Tibial artery (tissue), 4 donors: ENCODE measurements at regions not wholly inside any gene's neighbourhood (a gene's known extent, or its start where the extent isn't known, plus 50 kb on each side); places are given as distances from the start of the nearest gene placed in this dataset.

Source experiments
- DNase-seq, 2 donors: peaks; one replicate each; pipeline ENCODE4 v3.0.0-alpha.2; 2019
- H3K27ac ChIP-seq, 2 donors: fragments of 200-600 bp; sonication (generic) in 1 of 2; 1 replicate in 1 of 2; 2 replicates in 1 of 2; pipeline ENCODE4 v1.5.1; 2018 to 2019; ENCODE audit warnings: mild to moderate bottlenecking in 1 of 2
- H3K27me3 ChIP-seq, 2 donors: fragments of 200-600 bp; sonication (generic) in 1 of 2; one replicate each; pipeline versions ENCODE4 v1.5.1 to v1.6.0; 2016 to 2019
- H3K36me3 ChIP-seq, 3 donors: fragments of 200-600 bp; sonication (generic) in 2 of 3; one replicate each; pipeline ENCODE4 v1.5.1; 2016 to 2019; ENCODE audit warnings: mild to moderate bottlenecking in 2 of 3
- H3K4me1 ChIP-seq, 4 donors: fragments of 200-600 bp; sonication (generic) in 2 of 4; 1 replicate in 3 of 4; 2 replicates in 1 of 4; pipeline ENCODE4 v1.5.1; 2016 to 2019
- H3K4me3 ChIP-seq, 2 donors: fragments of 200-600 bp; sonication (generic) in 1 of 2; 1 replicate in 1 of 2; 2 replicates in 1 of 2; pipeline ENCODE4 v1.5.1; 2018 to 2019; ENCODE audit warnings: mild to moderate bottlenecking in 2 of 2
- H3K9me3 ChIP-seq, 3 donors: fragments of 200-600 bp; sonication (generic) in 1 of 3; one replicate each; pipeline ENCODE4 v1.5.1; 2016 to 2019
- intact Hi-C: fragments of 100-400 bp; cut with DNase I; formaldehyde crosslinking; loops from one replicate; pipeline ENCODE4 v1.15.0; 2023; ENCODE audit warnings: low total_unique reads
- TF ChIP-seq, protein P1 (sequence below), 2 experiments: fragments of 200-600 bp in 1 of 2; fragments of 450-650 bp in 1 of 2; IDR thresholded peaks; one replicate each; pipeline ENCODE4 v1.5.1; 2017 to 2019; ENCODE audit warnings: antibody characterized with exemption in 2 of 2, mild to moderate bottlenecking in 1 of 2, moderate library complexity in 1 of 2

- intact Hi-C loops = no loop called here
- TF ChIP-seq, protein P1, sequence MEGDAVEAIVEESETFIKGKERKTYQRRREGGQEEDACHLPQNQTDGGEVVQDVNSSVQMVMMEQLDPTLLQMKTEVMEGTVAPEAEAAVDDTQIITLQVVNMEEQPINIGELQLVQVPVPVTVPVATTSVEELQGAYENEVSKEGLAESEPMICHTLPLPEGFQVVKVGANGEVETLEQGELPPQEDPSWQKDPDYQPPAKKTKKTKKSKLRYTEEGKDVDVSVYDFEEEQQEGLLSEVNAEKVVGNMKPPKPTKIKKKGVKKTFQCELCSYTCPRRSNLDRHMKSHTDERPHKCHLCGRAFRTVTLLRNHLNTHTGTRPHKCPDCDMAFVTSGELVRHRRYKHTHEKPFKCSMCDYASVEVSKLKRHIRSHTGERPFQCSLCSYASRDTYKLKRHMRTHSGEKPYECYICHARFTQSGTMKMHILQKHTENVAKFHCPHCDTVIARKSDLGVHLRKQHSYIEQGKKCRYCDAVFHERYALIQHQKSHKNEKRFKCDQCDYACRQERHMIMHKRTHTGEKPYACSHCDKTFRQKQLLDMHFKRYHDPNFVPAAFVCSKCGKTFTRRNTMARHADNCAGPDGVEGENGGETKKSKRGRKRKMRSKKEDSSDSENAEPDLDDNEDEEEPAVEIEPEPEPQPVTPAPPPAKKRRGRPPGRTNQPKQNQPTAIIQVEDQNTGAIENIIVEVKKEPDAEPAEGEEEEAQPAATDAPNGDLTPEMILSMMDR (IDR thresholded peaks at IDR 0.05) = no peak
- H3K36me3 ChIP-seq = no peaks in the 10 kb centered on the region
Observed at GRCh38 chr5:117667105-117667504, 1092.5 kb upstream of the SEMA6A start.

GRCh38 chr5:117665121-117665520 is 1090.5 kb upstream of the SEMA6A start:
- no peak overlapping the region for H3K4me3 ChIP-seq
- H3K9me3 ChIP-seq = no peaks in the 10 kb centered on the region
- H3K36me3 ChIP-seq = no peaks in the 10 kb centered on the region
- no peak for DNase-seq
- no peak overlapping the region for H3K27ac ChIP-seq
- no peaks in the 10 kb centered on the region for H3K4me1 ChIP-seq
- intact Hi-C loops = no loop called here
- no peaks in the 10 kb centered on the region for H3K27me3 ChIP-seq
- TF ChIP-seq, protein P1 (IDR thresholded peaks at IDR 0.05) = no peak

More at GRCh38 chr5:117667105-117667504, 1092.5 kb upstream of the SEMA6A start:
- DNase-seq = no peak
- no peaks in the 10 kb centered on the region for H3K9me3 ChIP-seq
- no peaks in the 10 kb centered on the region for H3K27me3 ChIP-seq
- H3K4me3 ChIP-seq = no peak overlapping the region
- H3K4me1 ChIP-seq = no peaks in the 10 kb centered on the region
- no peak overlapping the region for H3K27ac ChIP-seq

DNA sequence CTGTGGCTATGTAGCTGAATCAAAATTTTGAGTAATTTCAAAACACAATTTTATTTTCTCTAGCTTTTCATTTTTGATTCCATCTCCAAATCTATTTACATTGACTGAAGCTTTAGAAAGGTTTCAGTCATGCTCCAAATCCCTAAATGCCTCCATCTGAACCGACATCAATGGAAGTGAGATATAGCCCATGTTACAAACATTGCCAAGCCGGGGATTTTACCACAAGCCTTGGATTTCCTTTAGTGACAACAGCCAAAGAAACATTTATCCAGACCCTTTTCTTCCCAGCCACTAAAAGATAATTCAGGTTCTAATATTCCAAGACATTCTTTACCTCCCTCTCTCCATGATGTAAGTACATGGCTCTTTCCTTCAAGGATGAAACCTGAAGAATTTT is 1087.7 kb upstream of the SEMA6A start:
- Histone ChIP-seq H3K9me3 (no peaks in the 10 kb centered on the region), H3K4me1 (no peaks in the 10 kb centered on the region), H3K4me3 (no peak overlapping the region), H3K27ac (no peak overlapping the region), H3K36me3 (no peaks in the 10 kb centered on the region), H3K27me3 (no peaks in the 10 kb centered on the region)
- intact Hi-C loops = no loop called here
- TF ChIP-seq, protein P1 (IDR thresholded peaks at IDR 0.05) = no peak
- DNase-seq = no peak

DNA sequence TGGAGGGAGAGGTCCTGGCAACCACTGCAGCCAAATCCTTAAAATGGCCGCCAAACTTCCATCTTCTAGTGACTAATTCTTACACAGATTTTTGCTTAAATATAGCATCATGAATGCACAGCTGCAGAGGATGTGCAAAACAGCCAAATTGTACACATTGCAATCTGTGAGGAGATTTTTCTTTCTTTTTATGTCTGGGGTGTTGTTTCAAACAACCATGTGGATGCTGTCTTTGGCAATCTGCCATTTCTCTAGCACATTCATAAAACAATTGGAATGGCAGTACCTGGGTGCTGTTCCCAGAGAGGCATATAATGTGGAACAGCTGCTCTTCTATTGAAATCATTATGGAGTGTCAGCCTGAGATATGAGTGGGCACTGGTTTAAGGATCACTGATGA is 1082.9 kb upstream of the SEMA6A start:
- TF ChIP-seq, protein P1 (IDR thresholded peaks at IDR 0.05) = no peak
- Histone ChIP-seq H3K36me3 (no peaks in the 10 kb centered on the region), H3K9me3 (no peaks in the 10 kb centered on the region), H3K4me1 (no peaks in the 10 kb centered on the region), H3K4me3 (no peak overlapping the region), H3K27me3 (no peaks in the 10 kb centered on the region), H3K27ac (no peak overlapping the region)
- no peak for DNase-seq
- intact Hi-C loops = no loop called here

GRCh38 chr5:117652958-117653280 is 1078.3 kb upstream of the SEMA6A start:
- H3K36me3 ChIP-seq = no peaks in the 10 kb centered on the region
- no peaks in the 10 kb centered on the region for H3K27me3 ChIP-seq
- H3K4me1 ChIP-seq = no peaks in the 10 kb centered on the region
- DNase-seq = no peak
- TF ChIP-seq, protein P1 (IDR thresholded peaks at IDR 0.05) = no peak
- H3K4me3 ChIP-seq = no peak overlapping the region
- H3K27ac ChIP-seq = no peak overlapping the region
- intact Hi-C loops = no loop called here
- H3K9me3 ChIP-seq = no peaks in the 10 kb centered on the region
